CD14-positive monocyte (primary cell): ENCODE measurements at regions not wholly inside any gene's neighbourhood (a gene's known extent, or its start where the extent isn't known, plus 50 kb on each side); places are given as distances from the start of the nearest gene placed in this dataset.

ENCODE experiments used
- DNase-seq, 3 donors: peaks; one replicate each; pipeline ENCODE4 v3.0.0-alpha.2; 2011 to 2022
- H2AFZ ChIP-seq: 2 replicates; pipeline ENCODE4 v1.6.0; 2012; ENCODE audit warnings: mild to moderate bottlenecking, low read depth, low read length, inconsistent platforms; ENCODE audit not compliant: insufficient read depth, poor library complexity, severe bottlenecking
- H3K27ac ChIP-seq, 2 donors: 1 replicate in 1 of 2; 2 replicates in 1 of 2; pipeline ENCODE4 v1.5.1; 2012 to 2013; ENCODE audit warnings: low read length in 2 of 2, control low read depth in 1 of 2, inconsistent platforms in 1 of 2, low read depth in 1 of 2, mild to moderate bottlenecking in 1 of 2
- H3K27me3 ChIP-seq, 2 donors: one replicate each; pipeline versions ENCODE4 v1.6.0 to v1.6.1; 2011 to 2013; ENCODE audit warnings: low read length in 2 of 2; ENCODE audit not compliant: control insufficient read depth in 2 of 2, insufficient read depth in 2 of 2
- H3K36me3 ChIP-seq, 2 donors: replicated peaks in 1 of 2; 1 replicate in 1 of 2; 2 replicates in 1 of 2; pipeline versions ENCODE4 v1.5.1 to v1.6.1; 2012 to 2013; ENCODE audit warnings: low read length in 2 of 2, control low read depth in 1 of 2, inconsistent platforms in 1 of 2, mild to moderate bottlenecking in 1 of 2; ENCODE audit not compliant: insufficient read depth in 2 of 2, control insufficient read depth in 1 of 2
- H3K4me1 ChIP-seq, 2 donors: 1 replicate in 1 of 2; 2 replicates in 1 of 2; pipeline versions ENCODE4 v1.5.1 to v1.6.1; 2012 to 2013; ENCODE audit warnings: low read length in 2 of 2, control low read depth in 1 of 2, inconsistent platforms in 1 of 2, mild to moderate bottlenecking in 1 of 2, moderate library complexity in 1 of 2; ENCODE audit not compliant: insufficient read depth in 2 of 2, control insufficient read depth in 1 of 2
- H3K4me2 ChIP-seq: replicated peaks from 2 replicates; pipeline ENCODE3; 2012; ENCODE audit warnings: low read length, moderate library complexity, mild to moderate bottlenecking; ENCODE audit not compliant: poor library complexity, severe bottlenecking; ENCODE audit errors: extremely low read depth
- H3K4me3 ChIP-seq, 3 experiments: fragments of 200-600 bp in 1 of 3; sonication (generic) in 1 of 3; replicated peaks in 1 of 3; 1 replicate in 2 of 3; 2 replicates in 1 of 3; pipeline ENCODE4 v1.5.1; 2011 to 2013; ENCODE audit warnings: low read length in 3 of 3, mild to moderate bottlenecking in 3 of 3, control low read depth in 2 of 3, low read depth in 2 of 3, inconsistent platforms in 1 of 3, moderate library complexity in 1 of 3
- H3K79me2 ChIP-seq: 2 replicates; pipeline ENCODE4 v1.6.0; 2012; ENCODE audit warnings: mild to moderate bottlenecking, control low read depth, inconsistent platforms, low read length, moderate library complexity; ENCODE audit not compliant: insufficient read depth
- H3K9ac ChIP-seq: 2 replicates; pipeline ENCODE4 v1.6.0; 2017; ENCODE audit warnings: low read length, mild to moderate bottlenecking; ENCODE audit not compliant: insufficient read depth, poor library complexity, severe bottlenecking
- H3K9me3 ChIP-seq, 2 donors: replicated peaks in 1 of 2; 1 replicate in 1 of 2; 2 replicates in 1 of 2; pipeline versions ENCODE4 v1.5.1 to v1.6.1; 2012 to 2013; ENCODE audit warnings: low read length in 2 of 2, control low read depth in 1 of 2; ENCODE audit not compliant: control insufficient read depth in 1 of 2, insufficient read depth in 1 of 2
- H4K20me1 ChIP-seq: 2 replicates; pipeline ENCODE4 v1.6.0; 2012; ENCODE audit warnings: mild to moderate bottlenecking, low read length, control low read depth, moderate library complexity; ENCODE audit not compliant: insufficient read depth
- H3K27ac Mint-ChIP-seq, 7 donors: one replicate each; pipeline ENCODE4 v1.8.0; 2020; ENCODE audit warnings: mild to moderate bottlenecking in 7 of 7, mixed read lengths in 7 of 7, moderate library complexity in 6 of 7, inconsistent platforms in 2 of 7
- H3K27me3 Mint-ChIP-seq, 3 donors: one replicate each; pipeline ENCODE4 v1.8.0; 2021 to 2022; ENCODE audit warnings: low read depth in 3 of 3, mild to moderate bottlenecking in 3 of 3, mixed read lengths in 3 of 3, moderate library complexity in 3 of 3, inconsistent platforms in 1 of 3
- H3K36me3 Mint-ChIP-seq, 2 donors: one replicate each; pipeline ENCODE4 v1.8.0; 2020; ENCODE audit warnings: mixed read lengths in 2 of 2, inconsistent platforms in 1 of 2, mild to moderate bottlenecking in 1 of 2
- H3K4me1 Mint-ChIP-seq: one replicate; pipeline ENCODE4 v1.8.0; 2020; ENCODE audit warnings: mild to moderate bottlenecking, mixed read lengths
- H3K4me3 Mint-ChIP-seq, 2 donors: one replicate each; pipeline ENCODE4 v1.8.0; 2020; ENCODE audit warnings: mild to moderate bottlenecking in 2 of 2, mixed read lengths in 2 of 2, moderate library complexity in 1 of 2
- H3K9me3 Mint-ChIP-seq, 7 donors: one replicate each; pipeline ENCODE4 v1.8.0; 2020 to 2022; ENCODE audit warnings: mixed read lengths in 7 of 7, mild to moderate bottlenecking in 6 of 7, moderate library complexity in 6 of 7, inconsistent platforms in 2 of 7
- CTCF ChIP-seq: fragments of 200-600 bp; IDR thresholded peaks from one replicate; pipeline ENCODE4 v1.8.0; 2022; ENCODE audit warnings: antibody characterized with exemption, mild to moderate bottlenecking
- WGBS: methylation state at CpG from one replicate; pipeline ENCODE4 v1.1.5; 2013; ENCODE audit warnings: missing lambda C conversion rate; ENCODE audit not compliant: insufficient coverage; 5-methylcytosine and 5-hydroxymethylcytosine counted together
- intact Hi-C, 2 donors: fragments of 100-400 bp; cut with micrococcal nuclease; formaldehyde crosslinking; loops; one replicate each; pipeline versions ENCODE4 v1.15.0 to v1.15.1; 2023

- H4K20me1 ChIP-seq, result no peaks in the 10 kb centered on the region
- WGBS, result 29% methylated on average over 8 of the region's 11 CpGs
- H3K4me1 Mint-ChIP-seq, result peaks cover 19% of the 10 kb centered on the region
- H3K4me3 Mint-ChIP-seq, result peak overlapping the region in 1 of 2 donors; percentile 3
- H3K27me3 ChIP-seq, result no peaks in the 10 kb centered on the region
- no peak for DNase-seq
- H3K4me1 ChIP-seq, result peaks cover 16 to 24% of the 10 kb centered on the region in 2 donors
- H3K27me3 Mint-ChIP-seq, result peaks cover 0 to 3% (median 0%) of the 10 kb centered on the region in 3 donors
- no peak overlapping the region for H3K4me2 ChIP-seq
- no peak for TF ChIP-seq CTCF
- no peak overlapping the region for H2AFZ ChIP-seq
- intact Hi-C loops, result loop anchor here in 1 of 2 donors (10.0 kb wide), 4 partner anchors 65 to 275 kb away; partner anchors contain the start of gene KLF6
- H3K27ac Mint-ChIP-seq, result peak overlapping the region in 1 of 7 donors; percentile 45
- H3K4me3 ChIP-seq, result no peak overlapping the region
- no peaks in the 10 kb centered on the region for H3K9me3 ChIP-seq
- no peaks in the 10 kb centered on the region for H3K36me3 Mint-ChIP-seq
- no peaks in the 10 kb centered on the region for H3K36me3 ChIP-seq
- H3K9me3 Mint-ChIP-seq, result peaks cover 0 to 3% (median 0%) of the 10 kb centered on the region in 7 donors
- H3K79me2 ChIP-seq, result no peaks in the 10 kb centered on the region
- no peak overlapping the region for H3K9ac ChIP-seq
- H3K27ac ChIP-seq, result no peak overlapping the region
Measured at GRCh38 chr10:4059471-4060138, 274.6 kb upstream of the KLF6 start.

GRCh38 chr10:4058514-4059029 lies 273.6 kb upstream of the KLF6 start:
- H3K9me3 Mint-ChIP-seq, result peaks cover 0 to 6% (median 4%) of the 10 kb centered on the region in 7 donors

More at GRCh38 chr10:4058514-4059029, 273.6 kb upstream of the KLF6 start:
- Histone ChIP-seq H3K27me3 (no peaks in the 10 kb centered on the region), H2AFZ (peak overlapping the region; percentile 42), H4K20me1 (no peaks in the 10 kb centered on the region), H3K27ac (no peak overlapping the region), H3K9ac (no peak overlapping the region), H3K4me3 (no peak overlapping the region), H3K4me1 (peaks cover 26 to 34% of the 10 kb centered on the region in 2 donors), H3K4me2 (no peak overlapping the region), H3K36me3 (no peaks in the 10 kb centered on the region), H3K9me3 (peaks cover 0 to 3% of the 10 kb centered on the region in 2 donors), H3K79me2 (no peaks in the 10 kb centered on the region)
- Mint-ChIP-seq H3K36me3 (peaks cover 0 to 5% of the 10 kb centered on the region in 2 donors), H3K4me3 (no peak overlapping the region), H3K27me3 (peaks cover 0 to 3% (median 0%) of the 10 kb centered on the region in 3 donors), H3K4me1 (peaks cover 30% of the 10 kb centered on the region), H3K27ac (no peak overlapping the region)
- no peak for TF ChIP-seq CTCF
- 100% methylated on average over 3 of the region's 10 CpGs for WGBS
- no peak for DNase-seq
- intact Hi-C loops, result loop anchor here in 1 of 2 donors (10.0 kb wide), 2 partner anchors 164 to 274 kb away; partner anchors contain the start of gene KLF6
